ENCODE measurements at regions not wholly inside any gene's neighbourhood (a gene's known extent, or its start where the extent isn't known, plus 50 kb on each side); places are given as distances from the start of the nearest gene placed in this dataset.
"Not testable (repeated sequence)": the region's sequence is repeated elsewhere in the genome, so short reads cannot be mapped to it uniquely, and the experiment has no call there.

- no peak for DNase-seq (ENCODE audit: low read depth in 4 of 4, low spot score in 2 of 4)
Observed at GRCh38 chr17:33924104-33924503, 331.0 kb upstream of the CCL2 start.

GRCh38 chr17:33925649-33926048, 329.4 kb upstream of the CCL2 start:
- no peak for DNase-seq (ENCODE audit: low read depth in 4 of 4, low spot score in 2 of 4)

- DNase-seq (ENCODE audit: low read depth in 4 of 4, low spot score in 2 of 4) = no peak
Observed at GRCh38 chr17:33927732-33928133, 327.4 kb upstream of the CCL2 start.

GRCh38 chr17:33929181-33929724, 325.8 kb upstream of the CCL2 start:
- DNase-seq (ENCODE audit: low read depth in 4 of 4, low spot score in 2 of 4) = no peak

- not testable (repeated sequence) for DNase-seq (ENCODE audit: low read depth in 4 of 4, low spot score in 2 of 4)
Observed at GRCh38 chr17:33931148-33931814, 323.8 kb upstream of the CCL2 start.

- no peak for DNase-seq (ENCODE audit: low read depth in 4 of 4, low spot score in 2 of 4)
Observed at GRCh38 chr17:33932996-33933395, 322.1 kb upstream of the CCL2 start.

GRCh38 chr17:33933576-33933975, 321.5 kb upstream of the CCL2 start:
- no peak for DNase-seq (ENCODE audit: low read depth in 4 of 4, low spot score in 2 of 4)

- no peak for DNase-seq (ENCODE audit: low read depth in 4 of 4, low spot score in 2 of 4)
Observed at GRCh38 chr17:33934696-33935095, 320.4 kb upstream of the CCL2 start.

GRCh38 chr17:33935822-33936221, 319.3 kb upstream of the CCL2 start:
- DNase-seq (ENCODE audit: low read depth in 4 of 4, low spot score in 2 of 4) = no peak

- DNase-seq (ENCODE audit: low read depth in 4 of 4, low spot score in 2 of 4) = no peak
Observed at GRCh38 chr17:33936764-33937163, 318.3 kb upstream of the CCL2 start.

- DNase-seq (ENCODE audit: low read depth in 4 of 4, low spot score in 2 of 4) = no peak
Observed at GRCh38 chr17:33939959-33940358, 315.1 kb upstream of the CCL2 start.

GRCh38 chr17:33940769-33941370, 314.2 kb upstream of the CCL2 start:
- DNase-seq (ENCODE audit: low read depth in 4 of 4, low spot score in 2 of 4) = no peak

GRCh38 chr17:33941744-33942143, 313.3 kb upstream of the CCL2 start:
- no peak for DNase-seq (ENCODE audit: low read depth in 4 of 4, low spot score in 2 of 4)

GRCh38 chr17:33942414-33942813, 312.7 kb upstream of the CCL2 start:
- DNase-seq (ENCODE audit: low read depth in 4 of 4, low spot score in 2 of 4) = no peak

GRCh38 chr17:33944412-33944811, 310.7 kb upstream of the CCL2 start:
- DNase-seq (ENCODE audit: low read depth in 4 of 4, low spot score in 2 of 4) = no peak

GRCh38 chr17:33944826-33945225, 310.3 kb upstream of the CCL2 start:
- no peak for DNase-seq (ENCODE audit: low read depth in 4 of 4, low spot score in 2 of 4)

- no peak for DNase-seq (ENCODE audit: low read depth in 4 of 4, low spot score in 2 of 4)
Observed at GRCh38 chr17:33945646-33946546, 309.2 kb upstream of the CCL2 start.

- DNase-seq (ENCODE audit: low read depth in 4 of 4, low spot score in 2 of 4) = no peak
Observed at GRCh38 chr17:33947762-33948161, 307.3 kb upstream of the CCL2 start.

GRCh38 chr17:33948309-33948708, 306.8 kb upstream of the CCL2 start:
- no peak for DNase-seq (ENCODE audit: low read depth in 4 of 4, low spot score in 2 of 4)

GRCh38 chr17:33949100-33949499, 306.0 kb upstream of the CCL2 start:
- DNase-seq (ENCODE audit: low read depth in 4 of 4, low spot score in 2 of 4) = no peak

GRCh38 chr17:33950061-33950460, 305.0 kb upstream of the CCL2 start:
- no peak for DNase-seq (ENCODE audit: low read depth in 4 of 4, low spot score in 2 of 4)
